GM19035 (cell line): ENCODE measurements at regions not wholly inside any gene's neighbourhood (a gene's known extent, or its start where the extent isn't known, plus 50 kb on each side); places are given as distances from the start of the nearest gene placed in this dataset.

Experiments
- ATAC-seq: cut with Tn5 transposase; IDR thresholded peaks from one replicate; pipeline ENCODE4 v1.9.1; 2021; ENCODE audit not compliant: unreplicated experiment

GRCh38 chr5:62731022-62731421 is 152.4 kb downstream of the LRRC70 start:
- no peak for ATAC-seq

- ATAC-seq: no peak
These were observed 151.1 kb downstream of the LRRC70 start for GRCh38 chr5:62729675-62730074.

GRCh38 chr5:62727861-62728260 is 149.2 kb downstream of the LRRC70 start:
- no peak for ATAC-seq

- no peak for ATAC-seq
These were observed 148.6 kb downstream of the LRRC70 start for GRCh38 chr5:62727184-62727583.

- no peak for ATAC-seq
These were observed 143.7 kb downstream of the LRRC70 start for GRCh38 chr5:62722360-62722759.

GRCh38 chr5:62720031-62720441 is 141.4 kb downstream of the LRRC70 start:
- peak; percentile 99 for ATAC-seq

GRCh38 chr5:62719061-62719720 is 140.6 kb downstream of the LRRC70 start:
- no peak for ATAC-seq

GRCh38 chr5:62718324-62718723 is 139.7 kb downstream of the LRRC70 start:
- no peak for ATAC-seq

- no peak for ATAC-seq
These were observed 138.8 kb downstream of the LRRC70 start for GRCh38 chr5:62717301-62717933.

GRCh38 chr5:62714296-62714695 is 135.7 kb downstream of the LRRC70 start:
- ATAC-seq: no peak

GRCh38 chr5:62708481-62709325 is 130.1 kb downstream of the LRRC70 start:
- no peak for ATAC-seq

- ATAC-seq: no peak
These were observed 128.9 kb downstream of the LRRC70 start for GRCh38 chr5:62707563-62707962.

- no peak for ATAC-seq
These were observed 128.5 kb downstream of the LRRC70 start for GRCh38 chr5:62707131-62707530.

- ATAC-seq: no peak
These were observed 126.4 kb downstream of the LRRC70 start for GRCh38 chr5:62705022-62705421.

GRCh38 chr5:62702126-62702525 is 123.5 kb downstream of the LRRC70 start:
- no peak for ATAC-seq

GRCh38 chr5:62701036-62701435 is 122.4 kb downstream of the LRRC70 start:
- ATAC-seq: no peak

- ATAC-seq: no peak
These were observed 120.1 kb downstream of the LRRC70 start for GRCh38 chr5:62698756-62699155.

- no peak for ATAC-seq
These were observed 116.7 kb downstream of the LRRC70 start for GRCh38 chr5:62695274-62695673.

- no peak for ATAC-seq
These were observed 114.5 kb downstream of the LRRC70 start for GRCh38 chr5:62692946-62693713.

- no peak for ATAC-seq
These were observed 113.3 kb downstream of the LRRC70 start for GRCh38 chr5:62691946-62692345.

GRCh38 chr5:62690421-62690820 is 111.8 kb downstream of the LRRC70 start:
- ATAC-seq: no peak
